A673 (cell line): ENCODE measurements at regions not wholly inside any gene's neighbourhood (a gene's known extent, or its start where the extent isn't known, plus 50 kb on each side); places are given as distances from the start of the nearest gene placed in this dataset.

ENCODE experiments used
- EZH2 ChIP-seq: fragments of 200-600 bp; sonication (generic); IDR thresholded peaks from 2 replicates; pipeline ENCODE4 v1.6.1; 2017; ENCODE audit warnings: borderline replicate concordance, low read depth, mild to moderate bottlenecking, mixed read lengths, antibody characterized with exemption, low read length; ENCODE audit not compliant: poor library complexity, severe bottlenecking
- TF ChIP-seq, protein P1 (sequence below): fragments of 300-800, 200-600 bp; sonication (generic); conservative IDR thresholded peaks from 2 replicates; pipeline ENCODE4 v1.5.1; 2017; ENCODE audit warnings: low read depth, mild to moderate bottlenecking, antibody characterized with exemption, low read length, moderate library complexity, mixed read lengths

DNA sequence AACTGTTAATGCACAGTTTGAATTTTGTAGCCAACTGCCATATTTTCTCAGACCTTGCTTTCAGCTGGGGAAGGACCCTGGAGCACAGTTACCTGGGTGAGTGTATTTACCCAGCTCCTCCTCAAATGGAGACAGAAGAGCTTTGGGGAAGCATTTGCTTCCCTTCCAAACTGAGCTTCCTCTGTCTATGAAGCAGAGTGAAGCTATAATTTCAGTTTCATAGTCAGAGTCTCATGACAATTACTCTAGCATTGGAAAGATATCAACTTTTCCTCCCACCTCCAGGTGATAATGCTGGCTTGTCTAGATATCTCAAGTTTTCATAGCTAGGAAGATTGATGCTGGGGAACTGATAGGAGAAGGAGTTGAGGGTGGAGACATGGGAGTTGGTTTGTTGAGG lies 406.4 kb upstream of the CLINT1 start:
- TF ChIP-seq, protein P1, sequence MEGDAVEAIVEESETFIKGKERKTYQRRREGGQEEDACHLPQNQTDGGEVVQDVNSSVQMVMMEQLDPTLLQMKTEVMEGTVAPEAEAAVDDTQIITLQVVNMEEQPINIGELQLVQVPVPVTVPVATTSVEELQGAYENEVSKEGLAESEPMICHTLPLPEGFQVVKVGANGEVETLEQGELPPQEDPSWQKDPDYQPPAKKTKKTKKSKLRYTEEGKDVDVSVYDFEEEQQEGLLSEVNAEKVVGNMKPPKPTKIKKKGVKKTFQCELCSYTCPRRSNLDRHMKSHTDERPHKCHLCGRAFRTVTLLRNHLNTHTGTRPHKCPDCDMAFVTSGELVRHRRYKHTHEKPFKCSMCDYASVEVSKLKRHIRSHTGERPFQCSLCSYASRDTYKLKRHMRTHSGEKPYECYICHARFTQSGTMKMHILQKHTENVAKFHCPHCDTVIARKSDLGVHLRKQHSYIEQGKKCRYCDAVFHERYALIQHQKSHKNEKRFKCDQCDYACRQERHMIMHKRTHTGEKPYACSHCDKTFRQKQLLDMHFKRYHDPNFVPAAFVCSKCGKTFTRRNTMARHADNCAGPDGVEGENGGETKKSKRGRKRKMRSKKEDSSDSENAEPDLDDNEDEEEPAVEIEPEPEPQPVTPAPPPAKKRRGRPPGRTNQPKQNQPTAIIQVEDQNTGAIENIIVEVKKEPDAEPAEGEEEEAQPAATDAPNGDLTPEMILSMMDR, result no peak
- TF ChIP-seq EZH2, result no peak
